ENCODE measurements at regions not wholly inside any gene's neighbourhood (a gene's known extent, or its start where the extent isn't known, plus 50 kb on each side); places are given as distances from the start of the nearest gene placed in this dataset.

GRCh38 chr12:71233083-71233482 is 75.3 kb upstream of the TSPAN8 start:
- Histone ChIP-seq H3K27ac (ENCODE audit: low read depth in 1 of 2, low read length in 1 of 2) (no peak overlapping the region), H3K9ac (ENCODE audit: insufficient read depth in 1 of 2, low read length in 2 of 2) (no peak overlapping the region), H3K4me3 (no peak overlapping the region)

GRCh38 chr12:71230542-71230941 is 72.7 kb upstream of the TSPAN8 start:
- Histone ChIP-seq H3K9me3 (ENCODE audit: control insufficient read depth in 4 of 4, insufficient read depth in 3 of 4, low read length in 3 of 4) (peaks cover 0 to 3% (median 0%) of the 10 kb centered on the region in 4 donors), H3K36me3 (ENCODE audit: control insufficient read depth in 4 of 4, insufficient read depth in 4 of 4, low read length in 4 of 4) (no peaks in the 10 kb centered on the region), H3K4me1 (ENCODE audit: control insufficient read depth in 5 of 5, insufficient read depth in 5 of 5, low read length in 5 of 5) (no peaks in the 10 kb centered on the region), H3K4me3 (no peak overlapping the region), H3K27me3 (ENCODE audit: control insufficient read depth in 3 of 3, insufficient read depth in 3 of 3, low read length in 2 of 3) (no peaks in the 10 kb centered on the region), H3K9ac (ENCODE audit: insufficient read depth in 1 of 2, low read length in 2 of 2) (no peak overlapping the region), H3K27ac (ENCODE audit: low read depth in 1 of 2, low read length in 1 of 2) (no peak overlapping the region)
- no peak for TF ChIP-seq CTCF (IDR thresholded peaks at IDR 0.05; ENCODE audit: control extremely low read depth, extremely low read depth)
- DNase-seq: no peak
- no peak for ATAC-seq (ENCODE audit: insufficient read depth, low FRiP score)

More at GRCh38 chr12:71233083-71233482, 75.3 kb upstream of the TSPAN8 start:
- ATAC-seq (ENCODE audit: insufficient read depth, low FRiP score): no peak
- TF ChIP-seq CTCF (IDR thresholded peaks at IDR 0.05; ENCODE audit: control extremely low read depth, extremely low read depth): no peak
- no peaks in the 10 kb centered on the region for H3K27me3 ChIP-seq (ENCODE audit: control insufficient read depth in 3 of 3, insufficient read depth in 3 of 3, low read length in 2 of 3)
- no peaks in the 10 kb centered on the region for H3K4me1 ChIP-seq (ENCODE audit: control insufficient read depth in 5 of 5, insufficient read depth in 5 of 5, low read length in 5 of 5)
- no peaks in the 10 kb centered on the region for H3K36me3 ChIP-seq (ENCODE audit: control insufficient read depth in 4 of 4, insufficient read depth in 4 of 4, low read length in 4 of 4)
- H3K9me3 ChIP-seq (ENCODE audit: control insufficient read depth in 4 of 4, insufficient read depth in 3 of 4, low read length in 3 of 4): no peaks in the 10 kb centered on the region
- 79 to 87% methylated on average over 2 of the region's 2 CpGs for WGBS, 2 donors
- no peak for DNase-seq

- ATAC-seq (ENCODE audit: insufficient read depth, low FRiP score): no peak
- no peak for DNase-seq
Measured at GRCh38 chr12:71223139-71223538, 65.3 kb upstream of the TSPAN8 start.

More at GRCh38 chr12:71223139-71223538, 65.3 kb upstream of the TSPAN8 start:
- H3K9ac ChIP-seq (ENCODE audit: insufficient read depth in 1 of 2, low read length in 2 of 2): no peak overlapping the region
- H3K4me3 ChIP-seq: no peak overlapping the region
- H3K27me3 ChIP-seq (ENCODE audit: control insufficient read depth in 3 of 3, insufficient read depth in 3 of 3, low read length in 2 of 3): no peaks in the 10 kb centered on the region
- no peak overlapping the region for H3K27ac ChIP-seq (ENCODE audit: low read depth in 1 of 2, low read length in 1 of 2)
- no peak for TF ChIP-seq CTCF (IDR thresholded peaks at IDR 0.05; ENCODE audit: control extremely low read depth, extremely low read depth)
- H3K9me3 ChIP-seq (ENCODE audit: control insufficient read depth in 4 of 4, insufficient read depth in 3 of 4, low read length in 3 of 4): peaks cover 0 to 3% (median 0%) of the 10 kb centered on the region in 4 donors
- H3K4me1 ChIP-seq (ENCODE audit: control insufficient read depth in 5 of 5, insufficient read depth in 5 of 5, low read length in 5 of 5): peaks cover 0 to 35% (median 0%) of the 10 kb centered on the region in 5 donors
- H3K36me3 ChIP-seq (ENCODE audit: control insufficient read depth in 4 of 4, insufficient read depth in 4 of 4, low read length in 4 of 4): no peaks in the 10 kb centered on the region
